GM12874 (cell line): ENCODE measurements at regions not wholly inside any gene's neighbourhood (a gene's known extent, or its start where the extent isn't known, plus 50 kb on each side); places are given as distances from the start of the nearest gene placed in this dataset.

Experiments used
- CTCF ChIP-seq: IDR thresholded peaks from 2 replicates; pipeline ENCODE4 v1.5.1; 2011; ENCODE audit warnings: low read depth, mild to moderate bottlenecking, control low read depth, low read length, moderate library complexity; ENCODE audit not compliant: insufficient read depth

- TF ChIP-seq CTCF, result no peak
Measured at GRCh38 chr5:125717209-125717608, 706.0 kb upstream of the GRAMD2B start.

- no peak for TF ChIP-seq CTCF
Measured at GRCh38 chr5:125719681-125720347, 703.4 kb upstream of the GRAMD2B start.

GRCh38 chr5:125720348-125720685, 702.9 kb upstream of the GRAMD2B start:
- TF ChIP-seq CTCF, result no peak

- no peak for TF ChIP-seq CTCF
Measured at GRCh38 chr5:125720721-125721120, 702.5 kb upstream of the GRAMD2B start.

- no peak for TF ChIP-seq CTCF
Measured at GRCh38 chr5:125722550-125722949, 700.7 kb upstream of the GRAMD2B start.

- no peak for TF ChIP-seq CTCF
Measured at GRCh38 chr5:125725691-125726090, 697.5 kb upstream of the GRAMD2B start.

- no peak for TF ChIP-seq CTCF
Measured at GRCh38 chr5:125743939-125744338, 679.3 kb upstream of the GRAMD2B start.

- no peak for TF ChIP-seq CTCF
Measured at GRCh38 chr5:125746917-125747316, 676.3 kb upstream of the GRAMD2B start.
